H4 (cell line): ENCODE measurements at regions not wholly inside any gene's neighbourhood (a gene's known extent, or its start where the extent isn't known, plus 50 kb on each side); places are given as distances from the start of the nearest gene placed in this dataset.

Source experiments
- DNase-seq: peaks from one replicate; pipeline ENCODE4 v3.0.0-alpha.2; 2015; ENCODE audit warnings: low spot score

- DNase-seq: no peak
Observed at GRCh38 chr2:196315388-196316049, 144.1 kb upstream of the STK17B start.

- DNase-seq: no peak
Observed at GRCh38 chr2:196316050-196316430, 144.7 kb upstream of the STK17B start.

GRCh38 chr2:196318517-196319377 is 147.4 kb upstream of the STK17B start:
- DNase-seq: no peak

GRCh38 chr2:196322973-196323810 is 151.8 kb upstream of the STK17B start:
- no peak for DNase-seq

GRCh38 chr2:196324211-196324610 is 152.8 kb upstream of the STK17B start:
- DNase-seq: no peak

- DNase-seq: no peak
Observed at GRCh38 chr2:196328088-196328680, 156.8 kb upstream of the STK17B start.

GRCh38 chr2:196329959-196330358 is 158.6 kb upstream of the STK17B start:
- DNase-seq: no peak

- no peak for DNase-seq
Observed at GRCh38 chr2:196330645-196331044, 159.3 kb upstream of the STK17B start.

- peak; percentile 77 for DNase-seq
Observed at GRCh38 chr2:196331143-196331542, 159.8 kb upstream of the STK17B start.

GRCh38 chr2:196331851-196332250 is 160.5 kb upstream of the STK17B start:
- no peak for DNase-seq

- no peak for DNase-seq
Observed at GRCh38 chr2:196333397-196333796, 162.0 kb upstream of the STK17B start.

- no peak for DNase-seq
Observed at GRCh38 chr2:196334710-196335109, 163.3 kb upstream of the STK17B start.

- DNase-seq: peak; percentile 72
Observed at GRCh38 chr2:196335221-196335634, 163.8 kb upstream of the STK17B start.

- DNase-seq: no peak
Observed at GRCh38 chr2:196336207-196336606, 164.8 kb upstream of the STK17B start.

GRCh38 chr2:196336715-196337114 is 165.3 kb upstream of the STK17B start:
- DNase-seq: no peak

- peak; percentile 24 for DNase-seq
Observed at GRCh38 chr2:196337208-196337953, 166.0 kb upstream of the STK17B start.

GRCh38 chr2:196338440-196338839 is 167.1 kb upstream of the STK17B start:
- no peak for DNase-seq

- no peak for DNase-seq
Observed at GRCh38 chr2:196341277-196341841, 170.0 kb upstream of the STK17B start.

- no peak for DNase-seq
Observed at GRCh38 chr2:196344397-196344796, 173.0 kb upstream of the STK17B start.

- DNase-seq: no peak
Observed at GRCh38 chr2:196353717-196354116, 182.3 kb upstream of the STK17B start.

- no peak for DNase-seq
Observed at GRCh38 chr2:196354186-196354585, 182.8 kb upstream of the STK17B start.
